MM.1S (cell line): ENCODE measurements at regions not wholly inside any gene's neighbourhood (a gene's known extent, or its start where the extent isn't known, plus 50 kb on each side); places are given as distances from the start of the nearest gene placed in this dataset.

Source experiments
- CTCF ChIP-seq: fragments of 300-600 bp; sonication (generic); IDR thresholded peaks from 2 replicates; pipeline ENCODE4 v1.5.1; 2016; ENCODE audit warnings: antibody characterized with exemption, low read length, mixed read lengths
- EZH2 ChIP-seq: fragments of 300-600 bp; sonication (generic); optimal IDR thresholded peaks from 2 replicates; pipeline ENCODE3; 2017; ENCODE audit warnings: low read depth, mild to moderate bottlenecking, antibody characterized with exemption, low read length, mixed read lengths
- EZH2phosphoT487 ChIP-seq: fragments of 300-600 bp; sonication (generic); IDR thresholded peaks from 2 replicates; pipeline ENCODE4 v1.6.1; 2018; ENCODE audit warnings: antibody characterized with exemption, low read length

GRCh38 chr3:16741890-16742289 lies 136.7 kb upstream of the DAZL start:
- TF ChIP-seq CTCF (no peak), EZH2 (no peak), EZH2phosphoT487 (no peak)
